ENCODE measurements at regions not wholly inside any gene's neighbourhood (a gene's known extent, or its start where the extent isn't known, plus 50 kb on each side); places are given as distances from the start of the nearest gene placed in this dataset.
"Not testable (repeated sequence)": the region's sequence is repeated elsewhere in the genome, so short reads cannot be mapped to it uniquely, and the experiment has no call there.

- H3K4me3 Mint-ChIP-seq; H3K4me1 Mint-ChIP-seq (ENCODE audit: low read depth); ATAC-seq (replicated peaks in 1 of 2); H3K36me3 Mint-ChIP-seq (ENCODE audit: insufficient read depth in 2 of 2); H3K27ac Mint-ChIP-seq; H3K27me3 Mint-ChIP-seq (ENCODE audit: low read depth); DNase-seq; H3K9me3 Mint-ChIP-seq: not testable (repeated sequence)
Observed at GRCh38 chr4:3606850-3607249, 74.6 kb upstream of the LRPAP1 start.

GRCh38 chr4:3606271-3606670 lies 74.0 kb upstream of the LRPAP1 start:
- H3K4me3 Mint-ChIP-seq = not testable (repeated sequence)

GRCh38 chr4:3605491-3605890 lies 73.3 kb upstream of the LRPAP1 start:
- Mint-ChIP-seq H3K4me3 (no peak overlapping the region), H3K36me3 (ENCODE audit: insufficient read depth in 2 of 2) (peaks cover 0 to 3% of the 10 kb centered on the region in 2 donors), H3K27me3 (ENCODE audit: low read depth) (no peaks in the 10 kb centered on the region), H3K9me3 (peaks cover 3 to 6% of the 10 kb centered on the region in 2 donors), H3K4me1 (ENCODE audit: low read depth) (no peaks in the 10 kb centered on the region), H3K27ac (no peak overlapping the region)
- no peak for ATAC-seq (replicated peaks in 1 of 2)
- no peak for DNase-seq

More at GRCh38 chr4:3606271-3606670, 74.0 kb upstream of the LRPAP1 start:
- not testable (repeated sequence) for H3K27ac Mint-ChIP-seq; H3K36me3 Mint-ChIP-seq (ENCODE audit: insufficient read depth in 2 of 2); H3K4me1 Mint-ChIP-seq (ENCODE audit: low read depth); ATAC-seq (replicated peaks in 1 of 2); H3K9me3 Mint-ChIP-seq; DNase-seq; H3K27me3 Mint-ChIP-seq (ENCODE audit: low read depth)

- H3K4me1 Mint-ChIP-seq (ENCODE audit: low read depth); H3K36me3 Mint-ChIP-seq (ENCODE audit: insufficient read depth in 2 of 2); ATAC-seq (replicated peaks in 1 of 2); DNase-seq; H3K27ac Mint-ChIP-seq; H3K9me3 Mint-ChIP-seq; H3K27me3 Mint-ChIP-seq (ENCODE audit: low read depth); H3K4me3 Mint-ChIP-seq: not testable (repeated sequence)
Observed at GRCh38 chr4:3602886-3603645, 70.8 kb upstream of the LRPAP1 start.

GRCh38 chr4:3601992-3602391 lies 69.8 kb upstream of the LRPAP1 start:
- H3K9me3 Mint-ChIP-seq = no peaks in the 10 kb centered on the region
- peaks cover 0 to 3% of the 10 kb centered on the region in 2 donors for H3K36me3 Mint-ChIP-seq (ENCODE audit: insufficient read depth in 2 of 2)
- no peak overlapping the region for H3K27ac Mint-ChIP-seq
- no peaks in the 10 kb centered on the region for H3K4me1 Mint-ChIP-seq (ENCODE audit: low read depth)
- DNase-seq = no peak
- H3K27me3 Mint-ChIP-seq (ENCODE audit: low read depth) = no peaks in the 10 kb centered on the region
- no peak for ATAC-seq (replicated peaks in 1 of 2)
- H3K4me3 Mint-ChIP-seq = no peak overlapping the region

- ATAC-seq (replicated peaks in 1 of 2); H3K9me3 Mint-ChIP-seq; DNase-seq; H3K27ac Mint-ChIP-seq; H3K4me1 Mint-ChIP-seq (ENCODE audit: low read depth); H3K4me3 Mint-ChIP-seq; H3K36me3 Mint-ChIP-seq (ENCODE audit: insufficient read depth in 2 of 2); H3K27me3 Mint-ChIP-seq (ENCODE audit: low read depth): not testable (repeated sequence)
Observed at GRCh38 chr4:3601108-3601690, 69.0 kb upstream of the LRPAP1 start.

GRCh38 chr4:3599951-3600350 lies 67.7 kb upstream of the LRPAP1 start:
- no peak for DNase-seq
- Mint-ChIP-seq H3K36me3 (ENCODE audit: insufficient read depth in 2 of 2) (peaks cover 0 to 3% of the 10 kb centered on the region in 2 donors), H3K27ac (no peak overlapping the region), H3K27me3 (ENCODE audit: low read depth) (no peaks in the 10 kb centered on the region), H3K4me3 (no peak overlapping the region), H3K9me3 (no peaks in the 10 kb centered on the region), H3K4me1 (ENCODE audit: low read depth) (no peaks in the 10 kb centered on the region)
- no peak for ATAC-seq (replicated peaks in 1 of 2)

GRCh38 chr4:3598695-3599227 lies 66.5 kb upstream of the LRPAP1 start:
- ATAC-seq (replicated peaks in 1 of 2) = no peak
- Mint-ChIP-seq H3K27ac (no peak overlapping the region), H3K4me3 (no peak overlapping the region)

GRCh38 chr4:3597896-3598505 lies 65.8 kb upstream of the LRPAP1 start:
- not testable (repeated sequence) for H3K27me3 Mint-ChIP-seq (ENCODE audit: low read depth); DNase-seq; H3K4me1 Mint-ChIP-seq (ENCODE audit: low read depth); H3K4me3 Mint-ChIP-seq; H3K36me3 Mint-ChIP-seq (ENCODE audit: insufficient read depth in 2 of 2); H3K27ac Mint-ChIP-seq; H3K9me3 Mint-ChIP-seq; ATAC-seq (replicated peaks in 1 of 2)

More at GRCh38 chr4:3598695-3599227, 66.5 kb upstream of the LRPAP1 start:
- Mint-ChIP-seq H3K36me3 (ENCODE audit: insufficient read depth in 2 of 2) (peaks cover 0 to 3% of the 10 kb centered on the region in 2 donors), H3K9me3 (no peaks in the 10 kb centered on the region), H3K27me3 (ENCODE audit: low read depth) (peaks cover 4% of the 10 kb centered on the region), H3K4me1 (ENCODE audit: low read depth) (no peaks in the 10 kb centered on the region)
- DNase-seq = no peak

GRCh38 chr4:3596957-3597733 lies 64.9 kb upstream of the LRPAP1 start:
- H3K9me3 Mint-ChIP-seq; H3K4me1 Mint-ChIP-seq (ENCODE audit: low read depth); H3K27ac Mint-ChIP-seq; ATAC-seq (replicated peaks in 1 of 2); H3K36me3 Mint-ChIP-seq (ENCODE audit: insufficient read depth in 2 of 2); H3K4me3 Mint-ChIP-seq; DNase-seq: not testable (repeated sequence)
- H3K27me3 Mint-ChIP-seq (ENCODE audit: low read depth) = peaks cover 14% of the 10 kb centered on the region

- H3K36me3 Mint-ChIP-seq (ENCODE audit: insufficient read depth in 2 of 2); H3K9me3 Mint-ChIP-seq; DNase-seq; H3K27ac Mint-ChIP-seq; H3K4me3 Mint-ChIP-seq; H3K4me1 Mint-ChIP-seq (ENCODE audit: low read depth); ATAC-seq (replicated peaks in 1 of 2): not testable (repeated sequence)
- peaks cover 14% of the 10 kb centered on the region for H3K27me3 Mint-ChIP-seq (ENCODE audit: low read depth)
Observed at GRCh38 chr4:3595627-3596291, 63.5 kb upstream of the LRPAP1 start.

GRCh38 chr4:3594751-3595150 lies 62.5 kb upstream of the LRPAP1 start:
- not testable (repeated sequence) for DNase-seq; H3K4me1 Mint-ChIP-seq (ENCODE audit: low read depth); H3K27ac Mint-ChIP-seq; H3K36me3 Mint-ChIP-seq (ENCODE audit: insufficient read depth in 2 of 2); H3K4me3 Mint-ChIP-seq; H3K9me3 Mint-ChIP-seq; ATAC-seq (replicated peaks in 1 of 2)
- H3K27me3 Mint-ChIP-seq (ENCODE audit: low read depth) = peaks cover 14% of the 10 kb centered on the region

Data from activated T-cell treated with anti-CD3 and anti-CD28 coated beads, Interleukin-2, amount 50 U/mL, for 72 hours (primary cell).